ENCODE measurements at regions not wholly inside any gene's neighbourhood (a gene's known extent, or its start where the extent isn't known, plus 50 kb on each side); places are given as distances from the start of the nearest gene placed in this dataset.
A peak's percentile ranks its signal among the peaks of the same experiment; 100 is the strongest.

GRCh38 chr15:47405365-47406162, 311.7 kb upstream of the SEMA6D start:
- TF ChIP-seq FOS (IDR thresholded peaks at IDR 0.05; ENCODE audit: low read depth, low read length) = no peak
- no peak for TF ChIP-seq MAFK (IDR thresholded peaks at IDR 0.05; ENCODE audit: low read depth, low read length)
- no peak for TF ChIP-seq SMC3 (IDR thresholded peaks at IDR 0.05; ENCODE audit: low read depth, low read length)
- no peak for TF ChIP-seq POLR2A (IDR thresholded peaks at IDR 0.05; ENCODE audit: low read depth, low read length)
- TF ChIP-seq NFE2L2 (IDR thresholded peaks at IDR 0.05; ENCODE audit: low read depth, low read length) = no peak
- intact Hi-C loops (cut with micrococcal nuclease) (no loop called here), in situ Hi-C loops (cut with MboI; ENCODE audit: low sequenced_read_pairs) (no loop called here), dilution Hi-C loops (cut with HindIII; ENCODE audit: low sequenced_read_pairs, unreplicated experiment) (no loop called here)
- Histone ChIP-seq H3K4ac (ENCODE audit: low read depth, low read length) (no peak overlapping the region; the same call in 1 of the 2 replicates), H4K20me1 (ENCODE audit: insufficient read depth, low read length) (no peaks in the 10 kb centered on the region), H3K27me3 (ENCODE audit: control insufficient read depth, insufficient read depth, low read length) (no peaks in the 10 kb centered on the region; the same call in 1 of the 2 replicates), H3K9me1 (ENCODE audit: insufficient read depth, low read length) (no peaks in the 10 kb centered on the region), H3K23ac (ENCODE audit: low read depth, low read length) (0 out of 2 replicates have a peak overlapping the region, but pooled peaks have one; percentile 2), H2AK5ac (ENCODE audit: low read depth, low read length) (no peak overlapping the region; the same call in 1 of the 2 replicates), H3K36me3 (ENCODE audit: control insufficient read depth, insufficient read depth, low read length) (no peaks in the 10 kb centered on the region), H3K9me3 (ENCODE audit: control insufficient read depth, insufficient read depth, low read length) (no peaks in the 10 kb centered on the region), H2AK9ac (replicated peaks; ENCODE audit: low read depth, low read length, poor library complexity) (no peak overlapping the region), H4K91ac (ENCODE audit: insufficient read depth, low read depth, low read length) (no peak overlapping the region), H2BK120ac (ENCODE audit: low read depth, low read length) (no peak overlapping the region), H3K14ac (replicated peaks; ENCODE audit: low read depth, low read length) (no peak overlapping the region), H3K79me1 (ENCODE audit: low read depth in 1 of 2, low read length in 2 of 2) (no peaks in the 10 kb centered on the region), H3K27ac (ENCODE audit: insufficient read depth, low read length) (no peak overlapping the region), H2BK5ac (ENCODE audit: low read depth, low read length, poor library complexity, severe bottlenecking) (no peak overlapping the region), H2AFZ (replicated peaks; ENCODE audit: low read length, poor library complexity) (no peak overlapping the region), H3K4me2 (ENCODE audit: low read depth, low read length) (no peak overlapping the region), H3K9ac (ENCODE audit: low read depth, low read length) (no peak overlapping the region), H3K56ac (ENCODE audit: extremely low read depth, insufficient read depth, low read length) (no peak overlapping the region), H4K5ac (ENCODE audit: low read depth, low read length) (no peak overlapping the region), H3K4me3 (ENCODE audit: insufficient read depth, low read depth, low read length) (no peak overlapping the region), H4K8ac (ENCODE audit: low read depth in 2 of 2, low read length in 2 of 2) (no peak overlapping the region), H3K18ac (ENCODE audit: low read depth, low read length) (no peak overlapping the region), H2BK20ac (ENCODE audit: low read depth, low read length) (no peak overlapping the region), H2BK15ac (ENCODE audit: low read depth, low read length) (no peak overlapping the region), H3K4me1 (ENCODE audit: control insufficient read depth, insufficient read depth, low read length) (peaks cover 4% of the 10 kb centered on the region)
- ChIA-PET POLR2A (ENCODE audit: unreplicated experiment) (no interaction called here), CTCF (interaction anchor here (1.4 kb wide), 1 partner anchor 10 kb away, joined by 4 read pairs; no protein-coding TSS in a partner anchor)
- WGBS, 2 experiments (ENCODE audit: extremely low coverage in 2 of 2, insufficient read length in 1 of 2) = no CpG with 5 or more reads among the region's 5 CpGs
- ATAC-seq (ENCODE audit: low read depth) = no peak
- no TSS peak for BruUV-seq (replicated peaks)
- DNase-seq = no peak

All from IMR-90 (cell line).